ENCODE measurements at regions not wholly inside any gene's neighbourhood (a gene's known extent, or its start where the extent isn't known, plus 50 kb on each side); places are given as distances from the start of the nearest gene placed in this dataset.

DNA sequence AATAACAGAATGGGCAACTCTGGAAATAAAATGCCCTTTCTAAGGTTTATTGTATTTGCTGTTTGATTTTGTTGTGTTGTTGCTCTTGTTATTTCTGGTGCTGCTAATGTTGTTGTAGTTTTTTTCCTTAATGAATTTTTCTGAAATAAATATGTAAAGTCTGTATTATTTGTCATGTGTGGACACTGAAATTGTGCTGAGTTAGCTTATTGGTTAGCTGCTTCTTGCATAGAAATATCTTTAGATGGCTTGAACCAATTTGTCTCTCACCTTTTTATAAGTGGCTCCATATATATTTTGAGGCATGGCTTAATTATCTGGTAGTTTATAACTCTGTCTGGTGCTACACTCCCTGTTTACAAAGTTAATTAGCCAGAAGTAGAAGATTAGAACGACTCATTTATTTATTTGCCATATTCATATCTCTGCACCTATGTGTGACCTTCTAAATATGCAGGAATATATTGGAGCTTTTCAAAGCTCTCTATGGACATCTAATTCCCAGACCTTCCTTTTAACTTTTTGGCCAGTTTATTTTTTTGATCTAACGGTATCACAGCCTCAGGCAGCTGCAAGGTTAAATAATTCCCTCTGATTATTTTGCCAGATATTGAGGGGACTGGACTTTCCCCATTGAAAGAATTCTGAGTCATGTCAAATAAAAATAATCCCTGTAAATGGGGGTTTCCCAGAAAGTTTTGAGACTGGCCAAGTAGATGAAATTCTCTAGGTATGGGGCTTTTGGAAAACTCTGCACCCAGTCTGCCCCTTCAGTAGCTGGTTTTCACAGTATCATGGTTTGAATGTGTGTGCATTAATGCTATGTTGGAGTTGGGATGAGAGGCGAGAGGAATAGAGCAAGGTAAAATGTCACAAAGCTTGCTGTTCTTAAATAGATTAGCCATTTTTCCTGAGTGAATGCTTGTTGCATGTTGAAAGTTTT, 1331.7 kb upstream of the MIR17HG start:
- Histone ChIP-seq H3K27ac (no peak overlapping the region), H3K4me1 (ENCODE audit: insufficient read depth) (no peaks in the 10 kb centered on the region), H2AFZ (no peak overlapping the region), H3K4me3 (no peak overlapping the region), H3K4me2 (no peak overlapping the region), H4K20me1 (ENCODE audit: insufficient read depth, poor library complexity, severe bottlenecking) (no peaks in the 10 kb centered on the region), H3K79me2 (no peaks in the 10 kb centered on the region), H3K9me2 (replicated peaks; ENCODE audit: insufficient read depth) (no peaks in the 10 kb centered on the region), H3K9me3 (ENCODE audit: low read depth) (no peaks in the 10 kb centered on the region), H3K27me3 (no peaks in the 10 kb centered on the region), H3K36me3 (replicated peaks; ENCODE audit: insufficient read depth, low read depth) (no peaks in the 10 kb centered on the region)
- TF ChIP-seq CTCF (IDR thresholded peaks at IDR 0.05; ENCODE audit: poor library complexity), result no peak
- no peak for TF ChIP-seq EZH2 (IDR thresholded peaks at IDR 0.05; ENCODE audit: borderline replicate concordance)
- TF ChIP-seq EZH2phosphoT487 (IDR thresholded peaks at IDR 0.05; ENCODE audit: low read depth, severe bottlenecking, unreplicated experiment), result no peak
- no peak for DNase-seq (ENCODE audit: low spot score)
- 72% methylated on average over 3 of the region's 3 CpGs for WGBS (ENCODE audit: low lambda C conversion rate, missing lambda C conversion rate)

DNA sequence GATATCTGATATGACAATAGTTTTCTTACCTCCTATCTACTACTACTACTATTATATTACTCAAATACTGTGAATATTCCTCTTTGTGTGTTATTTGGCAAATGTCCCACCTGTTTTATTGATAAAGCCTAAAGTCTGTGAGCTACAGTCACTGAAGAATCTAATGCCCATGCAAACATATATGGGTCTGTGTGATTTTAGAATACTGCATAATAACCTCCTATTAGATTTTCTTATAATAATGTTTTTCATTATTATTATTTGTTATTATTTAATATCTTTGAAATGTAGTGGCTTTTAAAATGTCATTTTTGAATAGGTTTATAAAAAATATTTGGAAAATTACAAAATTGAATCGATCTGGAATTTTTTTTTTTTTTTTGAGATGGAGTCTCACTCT, 1330.8 kb upstream of the MIR17HG start:
- Histone ChIP-seq H3K9me2 (replicated peaks; ENCODE audit: insufficient read depth) (no peaks in the 10 kb centered on the region), H3K27me3 (no peaks in the 10 kb centered on the region), H3K4me2 (no peak overlapping the region), H3K9me3 (ENCODE audit: low read depth) (no peaks in the 10 kb centered on the region), H2AFZ (no peak overlapping the region), H3K4me1 (ENCODE audit: insufficient read depth) (no peaks in the 10 kb centered on the region), H3K27ac (no peak overlapping the region), H3K36me3 (replicated peaks; ENCODE audit: insufficient read depth, low read depth) (no peaks in the 10 kb centered on the region), H3K79me2 (no peaks in the 10 kb centered on the region), H3K4me3 (no peak overlapping the region), H4K20me1 (ENCODE audit: insufficient read depth, poor library complexity, severe bottlenecking) (no peaks in the 10 kb centered on the region)
- WGBS (ENCODE audit: low lambda C conversion rate, missing lambda C conversion rate), result 100% methylated on average over 1 of the region's 1 CpG
- TF ChIP-seq EZH2phosphoT487 (IDR thresholded peaks at IDR 0.05; ENCODE audit: low read depth, severe bottlenecking, unreplicated experiment) (no peak), EZH2 (IDR thresholded peaks at IDR 0.05; ENCODE audit: borderline replicate concordance) (no peak), CTCF (IDR thresholded peaks at IDR 0.05; ENCODE audit: poor library complexity) (no peak)
- DNase-seq (ENCODE audit: low spot score), result no peak

DNA sequence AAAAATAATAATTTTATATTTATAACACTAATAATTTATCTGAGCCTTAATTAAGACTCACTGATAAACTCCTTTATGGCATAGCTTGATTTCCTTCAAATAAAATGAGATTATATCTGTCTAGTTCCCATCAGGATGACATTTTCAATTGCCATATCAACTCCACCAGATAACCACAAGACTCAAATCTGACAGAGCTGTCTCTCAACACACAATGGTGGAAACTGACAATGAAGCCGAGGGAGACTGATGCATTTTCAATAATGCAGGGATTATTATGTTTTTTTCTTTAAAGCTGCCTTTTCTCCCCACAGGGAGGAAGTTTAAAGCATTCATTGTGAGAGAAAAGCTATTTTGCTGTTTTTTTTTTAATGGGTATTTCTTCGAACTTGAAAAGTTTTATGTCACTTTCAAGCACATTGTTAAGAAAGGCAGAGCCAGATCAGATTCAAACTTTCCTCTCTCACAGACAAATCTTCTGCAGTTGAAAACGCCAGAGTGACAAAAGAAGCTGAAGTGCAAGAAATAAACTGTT, 1326.9 kb upstream of the MIR17HG start:
- DNase-seq (ENCODE audit: low spot score), result no peak
- Histone ChIP-seq H3K9me2 (replicated peaks; ENCODE audit: insufficient read depth) (no peaks in the 10 kb centered on the region), H4K20me1 (ENCODE audit: insufficient read depth, poor library complexity, severe bottlenecking) (no peaks in the 10 kb centered on the region), H3K27ac (no peak overlapping the region), H3K4me3 (no peak overlapping the region), H3K79me2 (no peaks in the 10 kb centered on the region), H3K27me3 (no peaks in the 10 kb centered on the region), H3K4me2 (no peak overlapping the region), H3K36me3 (replicated peaks; ENCODE audit: insufficient read depth, low read depth) (no peaks in the 10 kb centered on the region), H2AFZ (no peak overlapping the region), H3K9me3 (ENCODE audit: low read depth) (no peaks in the 10 kb centered on the region), H3K4me1 (ENCODE audit: insufficient read depth) (no peaks in the 10 kb centered on the region)
- 77% methylated on average over 3 of the region's 3 CpGs for WGBS (ENCODE audit: low lambda C conversion rate, missing lambda C conversion rate)
- TF ChIP-seq EZH2 (IDR thresholded peaks at IDR 0.05; ENCODE audit: borderline replicate concordance) (no peak), EZH2phosphoT487 (IDR thresholded peaks at IDR 0.05; ENCODE audit: low read depth, severe bottlenecking, unreplicated experiment) (no peak), CTCF (IDR thresholded peaks at IDR 0.05; ENCODE audit: poor library complexity) (no peak)
